ENCODE measurements at regions not wholly inside any gene's neighbourhood (a gene's known extent, or its start where the extent isn't known, plus 50 kb on each side); places are given as distances from the start of the nearest gene placed in this dataset.

GRCh38 chr6:122308074-122308473, 91.4 kb upstream of the HSF2 start:
- no peak overlapping the region for H3K27ac ChIP-seq
- DNase-seq, result no peak
- no peaks in the 10 kb centered on the region for H3K27me3 ChIP-seq
- H3K36me3 ChIP-seq, result no peaks in the 10 kb centered on the region
- WGBS, 3 donors, result 86 to 97% (median 92%) methylated on average over 4 of the region's 4 CpGs
- no peaks in the 10 kb centered on the region for H3K4me1 ChIP-seq (ENCODE audit: insufficient read depth)
- intact Hi-C loops (cut with DNase I), result no loop called here
- TF ChIP-seq CTCF (IDR thresholded peaks at IDR 0.05) (no peak), POLR2A (IDR thresholded peaks at IDR 0.05) (no peak), EP300 (IDR thresholded peaks at IDR 0.05) (no peak)
- no peaks in the 10 kb centered on the region for H3K9me3 ChIP-seq
- H3K4me3 ChIP-seq, result no peak overlapping the region

- Histone ChIP-seq H3K27me3 (no peaks in the 10 kb centered on the region), H3K4me3 (no peak overlapping the region), H3K36me3 (no peaks in the 10 kb centered on the region), H3K4me1 (ENCODE audit: insufficient read depth) (no peaks in the 10 kb centered on the region), H3K27ac (no peak overlapping the region), H3K9me3 (no peaks in the 10 kb centered on the region)
- DNase-seq, result no peak
- TF ChIP-seq CTCF (IDR thresholded peaks at IDR 0.05) (no peak), EP300 (IDR thresholded peaks at IDR 0.05) (no peak), POLR2A (IDR thresholded peaks at IDR 0.05) (no peak)
- intact Hi-C loops (cut with DNase I), result no loop called here
- 73 to 78% (median 75%) methylated on average over 1 of the region's 1 CpG for WGBS, 3 donors
Observed at GRCh38 chr6:122315842-122316241, 83.6 kb upstream of the HSF2 start.

GRCh38 chr6:122322824-122323223, 76.6 kb upstream of the HSF2 start:
- Histone ChIP-seq H3K27ac (no peak overlapping the region), H3K9me3 (no peaks in the 10 kb centered on the region), H3K27me3 (no peaks in the 10 kb centered on the region), H3K36me3 (no peaks in the 10 kb centered on the region), H3K4me3 (no peak overlapping the region), H3K4me1 (ENCODE audit: insufficient read depth) (no peaks in the 10 kb centered on the region)
- TF ChIP-seq EP300 (IDR thresholded peaks at IDR 0.05) (no peak), POLR2A (IDR thresholded peaks at IDR 0.05) (no peak), CTCF (IDR thresholded peaks at IDR 0.05) (no peak)
- DNase-seq, result no peak
- WGBS, 3 donors, result 1 to 2% (median 2%) methylated on average over 3 of the region's 3 CpGs
- intact Hi-C loops (cut with DNase I), result no loop called here

- no peak overlapping the region for H3K4me3 ChIP-seq
- no peaks in the 10 kb centered on the region for H3K36me3 ChIP-seq
- intact Hi-C loops (cut with DNase I), result no loop called here
- 45 to 64% (median 52%) methylated on average over 2 of the region's 2 CpGs for WGBS, 3 donors
- no peaks in the 10 kb centered on the region for H3K9me3 ChIP-seq
- DNase-seq, result no peak
- H3K27me3 ChIP-seq, result no peaks in the 10 kb centered on the region
- TF ChIP-seq POLR2A (IDR thresholded peaks at IDR 0.05) (no peak), EP300 (IDR thresholded peaks at IDR 0.05) (no peak), CTCF (IDR thresholded peaks at IDR 0.05) (no peak)
- H3K27ac ChIP-seq, result no peak overlapping the region
- H3K4me1 ChIP-seq (ENCODE audit: insufficient read depth), result no peaks in the 10 kb centered on the region
Observed at GRCh38 chr6:122323361-122323760, 76.1 kb upstream of the HSF2 start.

GRCh38 chr6:122330315-122330714, 69.1 kb upstream of the HSF2 start:
- TF ChIP-seq CTCF (IDR thresholded peaks at IDR 0.05), result no peak
- TF ChIP-seq POLR2A (IDR thresholded peaks at IDR 0.05), result no peak
- TF ChIP-seq EP300 (IDR thresholded peaks at IDR 0.05), result no peak
- no peak overlapping the region for H3K4me3 ChIP-seq
- no peaks in the 10 kb centered on the region for H3K9me3 ChIP-seq
- H3K27me3 ChIP-seq, result no peaks in the 10 kb centered on the region
- no peaks in the 10 kb centered on the region for H3K4me1 ChIP-seq (ENCODE audit: insufficient read depth)
- intact Hi-C loops (cut with DNase I), result no loop called here
- no peaks in the 10 kb centered on the region for H3K36me3 ChIP-seq
- DNase-seq, result no peak
- no peak overlapping the region for H3K27ac ChIP-seq
- 40 to 51% (median 46%) methylated on average over 1 of the region's 1 CpG for WGBS, 3 donors

Measured in ovary (tissue), 7 donors.